IPS DF 6.9 (cell line): ENCODE measurements at regions not wholly inside any gene's neighbourhood (a gene's known extent, or its start where the extent isn't known, plus 50 kb on each side); places are given as distances from the start of the nearest gene placed in this dataset.

ENCODE experiments used
- DNase-seq: peaks from one replicate; pipeline ENCODE4 v3.0.0-alpha.2; 2013; ENCODE audit warnings: low read depth, low spot score
- H3K27ac ChIP-seq: one replicate; pipeline ENCODE4 v1.5.1; 2013; ENCODE audit warnings: low read length, control low read depth
- H3K27me3 ChIP-seq: 2 replicates; pipeline ENCODE4 v1.6.1; 2013; ENCODE audit warnings: mild to moderate bottlenecking, low read length; ENCODE audit not compliant: control insufficient read depth, insufficient read depth
- H3K36me3 ChIP-seq: 2 replicates; pipeline ENCODE4 v1.6.1; 2013; ENCODE audit warnings: low read length; ENCODE audit not compliant: control insufficient read depth, insufficient read depth
- H3K4me1 ChIP-seq: 2 replicates; pipeline ENCODE4 v1.6.1; 2013; ENCODE audit warnings: low read length; ENCODE audit not compliant: control insufficient read depth, insufficient read depth
- H3K4me3 ChIP-seq: 2 replicates; pipeline ENCODE4 v1.5.1; 2013; ENCODE audit warnings: mild to moderate bottlenecking, low read length
- H3K9me3 ChIP-seq: 2 replicates; pipeline ENCODE4 v1.6.1; 2013; ENCODE audit warnings: low read length, inconsistent platforms; ENCODE audit not compliant: control insufficient read depth, insufficient read depth
- WGBS: extraction: QIAGEN DNeasy Blood & Tissue Kit; methylation state at CpG from one replicate; pipeline ENCODE4 v1.1.7; 2013; ENCODE audit warnings: mixed read lengths, missing lambda C conversion rate; ENCODE audit not compliant: insufficient read length, insufficient coverage; 5-methylcytosine and 5-hydroxymethylcytosine counted together

DNA sequence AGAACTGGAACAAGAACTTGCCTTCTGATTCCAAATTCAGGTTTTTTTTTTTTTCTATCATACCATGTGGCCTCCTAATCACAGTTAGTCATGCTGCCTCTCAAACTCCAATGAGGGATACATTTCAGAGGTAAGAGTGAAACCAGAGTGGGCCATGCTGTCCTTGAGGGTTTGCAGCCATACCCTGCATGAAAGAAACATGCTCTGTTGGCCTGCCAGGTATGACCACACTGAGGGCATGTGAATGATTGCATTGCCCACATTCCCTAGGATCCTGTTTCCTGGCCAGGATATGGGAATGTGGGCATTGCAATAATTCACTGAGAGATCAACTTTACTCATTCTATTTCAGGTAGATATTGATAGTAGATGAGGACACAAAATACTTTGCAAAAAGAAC lies 56.4 kb upstream of the DDIT4L start:
- Histone ChIP-seq H3K27ac (no peak overlapping the region), H3K4me3 (no peak overlapping the region), H3K36me3 (no peaks in the 10 kb centered on the region), H3K4me1 (no peaks in the 10 kb centered on the region), H3K9me3 (no peaks in the 10 kb centered on the region), H3K27me3 (no peaks in the 10 kb centered on the region)
- DNase-seq: no peak

DNA sequence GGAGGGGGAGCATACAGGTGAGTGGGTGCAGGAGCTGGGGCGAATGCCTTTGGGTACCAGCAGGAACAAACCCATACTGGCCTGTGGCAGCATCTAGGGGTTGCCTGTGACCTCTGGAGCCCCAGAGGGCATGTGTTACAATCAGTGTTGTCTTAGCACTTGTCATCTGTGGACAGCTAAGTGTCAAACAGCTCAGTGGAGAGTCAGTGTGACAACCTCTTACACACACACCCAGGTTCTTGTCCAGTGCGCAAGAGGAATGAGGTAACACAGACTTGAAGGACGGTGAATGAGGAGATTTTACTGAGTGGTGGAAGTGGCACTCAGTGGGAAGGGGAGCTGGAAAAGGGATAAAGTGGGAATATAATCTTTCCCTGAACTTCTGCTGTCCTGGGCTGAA lies 54.1 kb upstream of the DDIT4L start:
- H3K36me3 ChIP-seq: no peaks in the 10 kb centered on the region
- no peaks in the 10 kb centered on the region for H3K9me3 ChIP-seq
- no peak for DNase-seq

More for the DNA sequence above, 54.1 kb upstream of the DDIT4L start:
- no CpG with 5 or more reads among the region's 3 CpGs for WGBS
- no peaks in the 10 kb centered on the region for H3K27me3 ChIP-seq
- no peak overlapping the region for H3K27ac ChIP-seq
- H3K4me3 ChIP-seq: no peak overlapping the region
- no peaks in the 10 kb centered on the region for H3K4me1 ChIP-seq
